ENCODE measurements at regions not wholly inside any gene's neighbourhood (a gene's known extent, or its start where the extent isn't known, plus 50 kb on each side); places are given as distances from the start of the nearest gene placed in this dataset.
"Not testable (repeated sequence)": the region's sequence is repeated elsewhere in the genome, so short reads cannot be mapped to it uniquely, and the experiment has no call there.

DNA sequence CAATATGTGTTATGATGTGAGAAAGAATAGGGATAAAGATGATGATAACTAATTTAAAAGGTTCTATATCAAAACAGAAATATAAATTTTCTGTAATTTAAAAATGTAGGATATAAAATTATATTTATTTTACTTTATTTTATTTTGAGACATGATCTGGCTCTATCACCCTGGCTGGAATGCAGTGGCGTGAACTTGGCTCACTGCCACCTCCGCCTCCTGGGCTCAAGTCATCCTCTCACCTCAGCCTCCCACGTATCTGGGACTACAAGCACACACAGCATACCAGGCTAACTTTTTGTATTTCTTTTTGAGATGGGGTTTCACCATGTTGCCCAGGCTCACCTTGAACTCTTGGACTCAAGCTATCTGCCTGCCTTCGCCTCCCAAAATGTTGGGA is 214.9 kb upstream of the SLITRK1 start:
- TF ChIP-seq POLR2AphosphoS5 (IDR thresholded peaks at IDR 0.05) (no peak), POLR2A (IDR thresholded peaks at IDR 0.05) (no peak)
- TF ChIP-seq, protein P1, sequence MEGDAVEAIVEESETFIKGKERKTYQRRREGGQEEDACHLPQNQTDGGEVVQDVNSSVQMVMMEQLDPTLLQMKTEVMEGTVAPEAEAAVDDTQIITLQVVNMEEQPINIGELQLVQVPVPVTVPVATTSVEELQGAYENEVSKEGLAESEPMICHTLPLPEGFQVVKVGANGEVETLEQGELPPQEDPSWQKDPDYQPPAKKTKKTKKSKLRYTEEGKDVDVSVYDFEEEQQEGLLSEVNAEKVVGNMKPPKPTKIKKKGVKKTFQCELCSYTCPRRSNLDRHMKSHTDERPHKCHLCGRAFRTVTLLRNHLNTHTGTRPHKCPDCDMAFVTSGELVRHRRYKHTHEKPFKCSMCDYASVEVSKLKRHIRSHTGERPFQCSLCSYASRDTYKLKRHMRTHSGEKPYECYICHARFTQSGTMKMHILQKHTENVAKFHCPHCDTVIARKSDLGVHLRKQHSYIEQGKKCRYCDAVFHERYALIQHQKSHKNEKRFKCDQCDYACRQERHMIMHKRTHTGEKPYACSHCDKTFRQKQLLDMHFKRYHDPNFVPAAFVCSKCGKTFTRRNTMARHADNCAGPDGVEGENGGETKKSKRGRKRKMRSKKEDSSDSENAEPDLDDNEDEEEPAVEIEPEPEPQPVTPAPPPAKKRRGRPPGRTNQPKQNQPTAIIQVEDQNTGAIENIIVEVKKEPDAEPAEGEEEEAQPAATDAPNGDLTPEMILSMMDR (IDR thresholded peaks at IDR 0.05 in 8 of 11, conservative IDR thresholded peaks at IDR 0.05 in 3 of 11): no peak
- 67 to 91% (median 80%) methylated on average over 4 of the region's 4 CpGs for WGBS, 5 donors

DNA sequence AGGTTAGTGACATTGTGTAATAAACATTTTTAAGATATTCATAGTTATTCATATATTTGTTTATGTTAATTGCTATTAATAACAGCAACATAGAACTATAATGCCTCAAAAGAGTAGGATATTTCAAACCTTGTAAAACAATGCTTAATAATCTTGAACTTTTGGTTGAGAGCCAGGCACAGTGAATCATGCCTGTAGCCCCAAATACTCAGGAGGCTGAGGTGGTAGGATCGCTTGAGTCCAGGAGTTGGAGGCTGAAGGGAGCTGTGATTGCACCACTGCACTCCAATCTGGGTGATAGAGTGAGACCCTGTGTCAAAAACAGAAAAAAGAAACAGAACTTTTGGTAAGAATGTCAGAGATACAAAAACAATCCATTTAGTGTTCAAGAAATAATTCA is 213.9 kb upstream of the SLITRK1 start:
- no peaks in the 10 kb centered on the region for H3K36me3 ChIP-seq
- H3K4me3 ChIP-seq: no peak overlapping the region
- no peaks in the 10 kb centered on the region for H3K4me1 ChIP-seq
- no peak overlapping the region for H3K27ac ChIP-seq
- TF ChIP-seq POLR2A (IDR thresholded peaks at IDR 0.05) (no peak), POLR2AphosphoS5 (IDR thresholded peaks at IDR 0.05) (no peak)
- TF ChIP-seq, protein P1 (IDR thresholded peaks at IDR 0.05 in 8 of 11, conservative IDR thresholded peaks at IDR 0.05 in 3 of 11): no peak
- H3K27me3 ChIP-seq (replicated peaks in 1 of 7): no peaks in the 10 kb centered on the region
- intact Hi-C loops (cut with DNase I; ENCODE audit: low total_unique reads): no loop called here
- no peaks in the 10 kb centered on the region for H3K9me3 ChIP-seq
- no peak for DNase-seq
- WGBS, 5 donors: 91 to 100% (median 92%) methylated on average over 1 of the region's 1 CpG

More for the DNA sequence above, 214.9 kb upstream of the SLITRK1 start:
- no peak for DNase-seq
- H3K9me3 ChIP-seq: no peaks in the 10 kb centered on the region
- no peaks in the 10 kb centered on the region for H3K27me3 ChIP-seq (replicated peaks in 1 of 7)
- no peaks in the 10 kb centered on the region for H3K36me3 ChIP-seq
- intact Hi-C loops (cut with DNase I; ENCODE audit: low total_unique reads): no loop called here
- no peak overlapping the region for H3K27ac ChIP-seq
- H3K4me3 ChIP-seq: no peak overlapping the region
- H3K4me1 ChIP-seq: no peaks in the 10 kb centered on the region

- Histone ChIP-seq H3K27me3 (replicated peaks in 1 of 7) (no peaks in the 10 kb centered on the region), H3K4me1 (no peaks in the 10 kb centered on the region), H3K4me3 (no peak overlapping the region), H3K36me3 (no peaks in the 10 kb centered on the region), H3K9me3 (peaks cover 0 to 20% (median 11%) of the 10 kb centered on the region in 8 donors), H3K27ac (no peak overlapping the region)
- no peak for DNase-seq
- TF ChIP-seq POLR2A (IDR thresholded peaks at IDR 0.05) (no peak), POLR2AphosphoS5 (IDR thresholded peaks at IDR 0.05) (no peak)
- TF ChIP-seq, protein P1 (IDR thresholded peaks at IDR 0.05 in 8 of 11, conservative IDR thresholded peaks at IDR 0.05 in 3 of 11): no peak
- WGBS, 5 donors: 40 to 81% (median 59%) methylated on average over 1 of the region's 1 CpG
- intact Hi-C loops (cut with DNase I; ENCODE audit: low total_unique reads): no loop called here
Measured at GRCh38 chr13:84088996-84089395, 206.7 kb upstream of the SLITRK1 start.

- 86 to 95% (median 88%) methylated on average over 7 of the region's 7 CpGs for WGBS, 5 donors
- TF ChIP-seq POLR2A (IDR thresholded peaks at IDR 0.05) (no peak), POLR2AphosphoS5 (IDR thresholded peaks at IDR 0.05) (no peak)
- TF ChIP-seq, protein P1 (IDR thresholded peaks at IDR 0.05 in 8 of 11, conservative IDR thresholded peaks at IDR 0.05 in 3 of 11): no peak
- Histone ChIP-seq H3K9me3 (peaks cover 0 to 20% (median 11%) of the 10 kb centered on the region in 8 donors), H3K27ac (peak overlapping the region in 1 of 8 donors; percentile 23), H3K27me3 (replicated peaks in 1 of 7) (no peaks in the 10 kb centered on the region), H3K4me3 (peak overlapping the region in 3 of 8 donors; percentile 18 to 33 (median 20)), H3K4me1 (no peaks in the 10 kb centered on the region), H3K36me3 (no peaks in the 10 kb centered on the region)
- no peak for DNase-seq
- intact Hi-C loops (cut with DNase I; ENCODE audit: low total_unique reads): no loop called here
Measured at GRCh38 chr13:84086847-84087162, 204.5 kb upstream of the SLITRK1 start.

DNA sequence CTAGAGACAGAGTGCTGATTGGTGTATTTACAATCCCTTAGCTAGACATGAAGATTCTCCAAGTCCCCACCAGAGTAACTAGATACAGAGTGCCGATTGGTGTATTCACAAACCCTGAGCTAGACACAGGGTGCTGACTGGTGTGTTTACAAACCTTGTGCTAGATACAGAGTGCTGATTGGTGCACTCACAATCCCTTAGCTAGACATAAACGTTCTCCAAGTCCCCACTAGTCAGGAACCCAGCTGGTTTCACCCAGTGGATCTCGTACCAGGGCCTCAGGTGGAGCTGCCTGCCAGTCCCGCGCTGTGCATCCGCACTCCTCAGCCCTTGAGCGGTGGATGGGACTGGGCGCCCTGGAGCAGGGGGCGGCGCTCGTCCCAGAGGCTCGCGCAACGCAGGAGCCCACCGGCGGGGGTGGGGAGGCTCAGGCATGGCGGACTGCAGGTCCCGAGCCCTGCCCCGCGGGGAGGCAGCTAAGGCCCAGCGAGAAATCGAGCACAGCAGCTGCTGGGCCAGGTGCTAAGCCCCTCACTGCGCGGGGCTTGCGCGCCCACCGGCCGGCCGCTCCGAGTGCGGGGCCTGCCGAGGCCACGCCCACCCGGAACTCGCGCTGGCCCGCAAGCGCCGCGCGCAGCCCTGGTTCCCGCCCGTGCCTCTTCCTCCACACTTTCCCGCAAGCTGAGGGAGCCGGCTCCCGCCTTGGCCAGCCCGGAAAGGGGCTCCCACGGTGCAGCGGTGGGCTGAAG is 204.0 kb upstream of the SLITRK1 start:
- H3K27ac ChIP-seq: peak overlapping the region in 1 of 8 donors; percentile 23
- H3K36me3 ChIP-seq; intact Hi-C loops (cut with DNase I; ENCODE audit: low total_unique reads); H3K27me3 ChIP-seq (replicated peaks in 1 of 7); H3K4me1 ChIP-seq: not testable (repeated sequence)
- H3K9me3 ChIP-seq: peaks cover 0 to 20% (median 11%) of the 10 kb centered on the region in 8 donors
- peak; percentile 83 for DNase-seq
- H3K4me3 ChIP-seq: peak overlapping the region in 3 of 8 donors; percentile 18 to 33 (median 20)
- 77 to 96% (median 87%) methylated on average over 31 to 49 of the region's 49 CpGs for WGBS, 5 donors
